Medulla oblongata (tissue), 1 donor: ENCODE measurements at regions not wholly inside any gene's neighbourhood (a gene's known extent, or its start where the extent isn't known, plus 50 kb on each side); places are given as distances from the start of the nearest gene placed in this dataset.
"Not testable (repeated sequence)": the region's sequence is repeated elsewhere in the genome, so short reads cannot be mapped to it uniquely, and the experiment has no call there.

Experiments used
- DNase-seq: peaks from one replicate; pipeline ENCODE4 v3.0.0-alpha.2; 2015; ENCODE audit errors: extremely low spot score

DNA sequence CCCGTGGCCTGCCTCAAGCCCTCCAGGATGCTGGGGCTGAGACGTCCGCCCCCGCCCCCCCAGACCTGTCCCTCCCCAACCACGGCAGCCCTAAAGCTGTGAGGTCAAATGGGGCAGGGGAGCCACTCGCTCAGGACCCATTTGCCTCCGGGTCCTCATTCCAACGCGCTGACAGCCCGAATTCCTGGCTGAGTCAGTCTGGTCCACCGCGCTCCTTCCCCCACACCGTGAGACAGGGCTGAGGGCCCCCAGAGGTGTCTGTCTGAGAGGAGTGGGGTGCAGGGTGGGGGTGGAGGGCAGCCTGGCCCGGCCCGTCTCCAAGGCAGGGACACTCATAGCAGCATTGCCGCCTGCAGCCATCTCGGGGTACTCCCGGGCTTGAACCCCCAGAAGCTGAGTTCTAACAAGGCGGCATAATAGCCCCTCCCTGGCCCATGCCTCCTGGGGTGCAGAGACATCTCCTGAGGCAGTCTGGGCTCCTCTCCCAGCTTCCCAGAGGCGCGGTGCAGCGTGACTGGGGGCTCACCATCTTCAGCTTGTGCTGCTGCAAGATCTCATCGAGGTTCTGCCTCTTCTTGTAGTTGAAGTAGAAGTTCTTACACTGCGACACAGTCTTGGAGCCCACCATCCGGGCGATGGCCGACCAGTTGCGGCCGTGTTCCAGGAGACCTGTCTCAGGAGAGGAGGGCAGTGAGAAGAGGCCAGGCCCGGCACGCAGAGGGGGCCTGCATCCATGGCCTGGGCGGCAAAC is 90.5 kb downstream of the RFLNA start:
- DNase-seq, result no peak

DNA sequence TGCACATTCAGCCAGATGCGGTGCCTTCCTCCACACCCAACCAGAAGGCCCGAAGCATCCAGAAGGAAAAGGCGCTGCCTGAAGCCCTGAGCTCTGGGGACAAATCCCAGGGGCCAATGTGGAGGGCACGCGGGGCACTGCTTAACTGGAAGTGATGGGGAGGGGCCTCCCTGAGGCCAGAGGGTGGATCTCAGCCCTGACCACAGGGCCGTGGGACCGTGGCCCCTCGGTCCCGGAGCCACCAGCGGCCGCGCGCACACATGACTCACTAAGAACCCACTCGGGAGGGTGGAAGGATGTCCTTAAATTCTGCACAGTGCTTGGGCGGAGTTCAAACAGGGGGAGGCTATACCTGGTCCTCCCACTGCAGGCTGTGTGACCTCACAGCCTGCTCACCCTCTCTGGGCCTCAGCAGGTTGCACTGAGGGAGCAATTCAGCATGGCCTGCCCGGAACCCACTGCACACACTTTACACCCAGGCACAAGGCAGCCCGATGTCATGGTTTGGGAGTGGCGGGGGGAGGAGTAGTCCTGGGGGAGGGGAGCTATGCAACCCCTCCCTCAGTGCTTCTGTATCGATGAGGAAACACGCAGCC is 89.5 kb downstream of the RFLNA start:
- DNase-seq, result no peak

DNA sequence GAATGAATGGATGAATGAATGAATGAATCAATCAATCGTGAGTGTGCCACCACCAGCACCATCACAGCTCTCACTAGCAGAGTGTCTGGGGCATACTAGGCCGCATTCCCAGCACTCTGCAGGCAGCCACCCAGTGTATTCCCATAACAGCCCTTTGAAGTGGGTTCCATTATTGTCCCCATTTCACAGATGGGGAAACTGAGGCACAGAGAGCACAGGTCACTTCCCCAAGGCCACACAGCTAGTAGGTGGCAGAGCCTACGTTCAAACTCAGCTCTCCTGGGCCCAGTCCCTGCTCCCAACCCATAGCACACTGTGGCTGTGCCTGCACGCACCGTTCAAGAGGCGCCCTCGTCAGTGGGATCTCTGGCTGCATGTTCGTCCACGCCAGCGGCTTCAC is 88.1 kb downstream of the RFLNA start:
- DNase-seq, result no peak

DNA sequence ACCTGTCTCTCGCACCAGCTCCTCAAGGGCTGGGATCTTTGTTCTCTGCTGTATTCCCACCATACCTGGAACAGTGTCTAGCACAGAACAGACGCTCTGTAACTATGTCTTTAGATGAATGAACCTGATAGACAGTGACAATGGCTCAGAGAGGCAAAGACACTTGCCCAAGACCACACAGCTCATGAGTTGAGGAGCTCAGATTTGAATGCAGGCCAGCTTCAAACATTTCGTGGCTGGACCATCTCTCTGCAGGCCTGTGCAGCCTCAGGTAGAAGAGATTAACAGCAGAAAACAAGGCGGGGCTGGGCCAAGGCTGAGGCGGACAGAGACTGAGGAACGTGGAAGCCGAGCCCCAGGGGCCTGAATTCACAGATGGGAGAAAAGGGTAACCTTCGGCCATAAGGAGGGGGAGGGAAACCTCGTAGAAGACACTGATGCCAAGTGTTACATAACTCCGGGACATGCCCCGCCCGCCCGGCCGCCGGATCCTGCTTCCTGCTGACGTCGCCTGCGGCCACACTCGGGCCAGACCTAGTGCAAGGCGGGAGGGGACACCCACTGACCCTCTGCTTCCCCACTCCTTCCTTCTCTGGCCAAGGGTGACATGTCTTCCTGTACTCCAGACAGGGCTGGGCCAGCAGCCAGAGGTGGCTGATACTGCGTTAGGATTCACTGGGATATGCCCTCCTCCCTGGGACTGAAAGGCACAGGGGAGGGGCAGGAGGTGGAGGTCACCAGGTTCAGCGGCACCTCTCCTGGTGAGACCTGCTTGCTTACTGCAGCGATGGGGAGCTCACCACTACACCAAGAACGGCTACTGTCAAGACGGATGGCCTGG is 86.8 kb downstream of the RFLNA start:
- DNase-seq, result peak; percentile 81

DNA sequence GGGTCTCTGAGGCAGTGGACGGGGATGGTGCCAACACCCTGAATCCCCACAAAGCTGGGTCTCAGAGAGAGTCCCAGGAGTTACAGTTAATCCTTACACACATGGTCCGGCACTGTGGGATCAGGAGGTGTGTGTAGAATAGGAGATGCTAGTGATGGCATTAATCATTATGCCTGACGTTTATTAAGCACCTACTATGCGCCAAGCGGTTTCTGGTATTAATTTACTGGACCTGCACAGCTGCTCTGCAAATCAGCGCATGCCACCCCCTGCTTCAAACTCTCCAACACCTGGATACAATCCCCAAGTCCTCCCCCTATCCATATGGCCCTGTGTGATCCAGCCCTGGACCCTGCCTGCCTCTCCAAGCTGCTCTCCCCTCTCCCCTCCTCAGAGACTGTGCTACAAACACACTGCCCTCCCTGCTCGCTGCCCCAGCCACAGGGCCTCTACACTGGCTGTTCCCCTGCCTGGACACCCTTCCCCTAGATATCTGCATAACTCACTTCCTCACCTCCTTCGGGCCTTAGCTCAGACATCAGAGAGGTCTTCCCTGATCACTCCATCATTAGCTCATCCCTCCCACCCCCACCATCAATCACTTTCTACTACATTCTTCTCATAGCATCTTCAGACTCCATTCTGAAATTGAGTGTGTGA is 86.0 kb downstream of the RFLNA start:
- DNase-seq, result no peak

DNA sequence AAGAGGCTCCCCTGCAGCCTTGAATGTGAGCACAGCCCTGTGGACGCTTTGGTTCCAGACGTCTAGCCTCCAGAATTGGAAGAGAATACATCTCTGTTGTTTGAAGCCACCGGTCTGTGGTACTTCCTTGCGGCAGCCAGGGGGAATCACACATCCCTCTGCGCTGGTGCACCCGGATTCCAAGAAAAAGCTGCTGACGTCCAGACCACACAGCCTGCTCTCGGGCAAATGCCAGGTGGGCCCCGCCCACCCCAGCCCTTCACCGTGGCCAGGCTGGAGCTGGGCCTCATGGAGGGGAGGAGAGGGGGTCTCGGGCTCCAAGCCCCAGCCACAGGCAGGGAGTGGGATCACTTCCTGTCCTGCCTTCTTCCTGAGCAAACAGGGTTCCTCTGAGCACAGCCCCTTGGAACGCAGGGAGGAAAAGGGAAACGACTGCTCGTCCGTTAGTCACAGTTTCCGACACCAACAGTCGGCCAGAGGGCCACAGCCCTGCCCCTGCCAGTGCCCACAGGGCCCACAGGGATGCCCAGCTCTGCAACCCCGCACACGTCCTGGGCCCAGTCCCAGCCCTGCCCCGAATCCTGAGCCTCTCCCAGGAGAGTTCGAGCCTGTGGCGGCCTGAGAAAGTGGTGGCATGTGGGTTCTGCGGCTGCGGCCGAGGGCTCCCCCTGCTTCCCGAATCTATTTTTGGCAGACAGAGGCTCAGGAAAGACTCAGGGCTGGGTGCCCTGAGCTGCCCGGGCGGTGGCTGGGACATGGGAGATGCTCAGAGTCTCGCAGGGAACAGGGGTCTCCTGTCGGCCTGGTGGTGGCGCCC is 85.3 kb downstream of the RFLNA start:
- peak; percentile 77 for DNase-seq

DNA sequence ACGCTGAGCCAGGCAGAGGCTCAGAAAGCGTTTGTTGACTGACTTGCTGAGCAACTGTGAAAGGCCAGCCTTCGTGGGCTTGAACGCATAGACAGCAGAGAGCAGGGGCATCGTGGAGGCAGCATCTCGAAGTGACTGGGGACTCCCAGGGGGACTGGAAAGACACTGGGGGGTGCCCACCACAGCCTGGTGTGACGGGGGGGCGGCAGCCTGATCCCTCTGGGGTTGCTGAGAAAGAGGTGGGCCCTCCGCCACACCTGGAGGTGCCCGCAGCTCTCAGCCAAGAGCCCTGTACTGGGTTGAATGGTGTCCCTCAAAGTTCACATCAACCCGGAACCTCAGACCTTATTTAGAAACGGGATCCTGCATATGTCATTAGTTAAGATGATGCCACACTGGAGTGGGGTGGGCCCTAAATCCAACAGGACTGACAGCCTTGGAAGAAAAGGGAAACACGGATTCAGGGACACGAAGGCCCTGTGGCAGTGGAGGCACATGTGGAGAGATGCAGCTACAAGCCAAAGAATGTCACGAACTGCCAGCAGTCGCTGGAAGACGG is 84.6 kb downstream of the RFLNA start:
- DNase-seq, result no peak

DNA sequence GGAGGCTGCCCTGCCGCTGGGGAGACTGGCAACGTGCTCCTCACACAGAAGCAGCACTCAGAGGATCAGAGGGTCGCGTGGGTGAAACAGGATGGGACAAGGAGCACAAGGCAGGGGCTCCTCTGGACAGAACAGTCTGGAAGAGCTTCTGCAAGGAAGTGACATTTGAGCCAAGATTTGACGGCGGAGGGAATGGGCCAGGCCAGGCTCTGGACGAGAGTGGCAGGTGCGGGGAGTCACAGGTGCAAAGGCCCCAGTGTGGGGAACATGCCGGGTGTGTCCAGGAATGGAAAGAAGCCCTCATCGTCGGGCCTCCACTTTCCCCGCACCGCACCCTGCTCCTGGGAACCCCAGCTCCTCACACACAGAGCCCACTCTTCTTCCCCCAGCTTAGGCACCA is 84.0 kb downstream of the RFLNA start:
- no peak for DNase-seq

DNA sequence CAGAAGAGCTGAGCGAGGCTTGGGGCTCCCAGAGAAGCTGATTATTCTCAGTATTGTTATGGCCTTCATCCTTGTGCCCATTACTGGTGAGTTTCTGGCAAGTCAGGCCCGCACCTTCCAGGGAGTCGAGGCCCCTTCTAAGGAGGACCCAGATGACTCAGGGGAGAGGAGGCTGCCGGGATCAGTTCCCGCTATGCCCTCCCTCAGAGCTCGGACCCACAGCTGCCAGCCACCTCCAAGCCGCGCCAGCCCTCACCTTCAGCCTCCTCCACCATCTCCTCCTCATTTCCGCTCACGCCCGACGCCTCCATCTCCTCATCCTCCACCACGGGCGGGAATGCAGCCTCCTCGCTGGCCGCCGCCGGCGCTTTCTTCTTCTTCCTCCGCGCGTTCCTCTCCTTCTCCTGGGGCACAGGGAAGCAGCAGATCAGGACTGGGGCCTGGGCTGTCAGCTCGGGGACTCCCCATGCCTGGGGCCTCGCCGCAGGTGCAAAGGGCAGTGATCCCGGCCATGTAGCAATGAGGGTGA is 83.2 kb downstream of the RFLNA start:
- no peak for DNase-seq

DNA sequence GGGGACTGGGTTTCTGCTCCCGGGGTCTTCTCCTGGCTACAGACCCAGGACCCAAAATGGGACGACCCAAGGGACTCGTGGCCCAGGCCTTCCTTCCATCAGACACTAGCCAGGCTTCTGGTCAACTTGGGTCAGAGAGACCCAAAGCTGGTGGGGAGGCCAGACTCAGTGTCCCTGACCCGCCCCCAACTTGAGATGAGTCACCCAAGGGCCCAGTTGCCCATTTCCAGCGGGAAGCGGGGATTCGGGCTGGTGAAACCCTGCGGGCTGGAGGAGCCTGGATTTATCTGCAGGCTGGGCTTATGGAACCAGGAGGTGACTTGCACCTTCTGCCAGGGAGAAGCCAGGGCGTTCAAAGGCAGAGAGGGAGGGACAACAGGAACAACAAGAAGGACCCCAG is 81.5 kb downstream of the RFLNA start:
- DNase-seq, result no peak

DNA sequence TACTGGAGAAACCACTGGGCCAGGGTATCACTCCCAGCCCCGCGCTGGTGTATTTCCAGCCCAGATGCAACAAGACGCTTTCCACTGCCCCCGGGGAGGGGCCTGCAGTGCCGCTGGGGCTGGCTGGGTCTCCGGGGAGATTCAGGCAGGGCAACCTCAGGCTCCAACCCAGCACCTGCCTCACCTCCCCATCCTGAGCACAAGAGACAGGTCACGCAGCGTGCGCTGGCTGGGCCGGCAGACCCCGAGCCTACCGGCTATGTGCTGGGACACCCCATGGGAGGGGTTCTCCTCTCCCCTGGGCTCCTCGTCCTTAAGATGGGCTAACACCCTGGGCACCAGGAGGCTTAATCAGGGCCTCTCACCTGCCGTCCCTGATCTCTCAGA is 80.9 kb downstream of the RFLNA start:
- DNase-seq, result no peak

DNA sequence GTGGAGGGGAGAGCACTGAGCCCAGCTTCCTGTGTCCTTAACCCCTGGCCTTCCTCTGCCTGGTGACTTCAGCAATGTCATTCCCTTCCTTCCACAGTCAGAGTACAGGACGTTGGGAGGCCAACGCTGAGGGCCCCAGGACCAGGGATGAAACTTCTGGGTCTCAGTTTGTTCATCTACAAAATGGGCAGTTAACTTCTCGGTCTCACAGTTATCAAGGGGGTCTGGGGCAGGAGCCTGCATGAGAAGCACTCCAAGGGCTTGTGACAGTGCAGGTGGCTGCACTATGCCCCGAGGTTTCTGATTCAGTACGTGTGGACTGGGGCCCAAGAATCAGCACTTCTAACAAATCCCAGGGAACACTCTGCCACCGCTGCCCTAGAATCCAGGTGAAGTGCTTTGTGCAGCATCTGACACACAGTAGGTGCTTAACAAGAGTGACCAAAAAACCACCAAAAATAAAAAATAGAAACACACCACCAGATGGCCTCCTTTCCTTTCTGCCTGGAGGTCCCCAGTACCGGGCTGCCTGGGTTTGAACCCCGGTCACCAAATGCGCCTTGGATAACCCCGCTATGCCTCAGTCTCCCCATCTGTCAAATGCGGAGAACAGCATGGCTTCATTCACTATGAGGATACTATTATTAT is 80.4 kb downstream of the RFLNA start:
- DNase-seq, result no peak

DNA sequence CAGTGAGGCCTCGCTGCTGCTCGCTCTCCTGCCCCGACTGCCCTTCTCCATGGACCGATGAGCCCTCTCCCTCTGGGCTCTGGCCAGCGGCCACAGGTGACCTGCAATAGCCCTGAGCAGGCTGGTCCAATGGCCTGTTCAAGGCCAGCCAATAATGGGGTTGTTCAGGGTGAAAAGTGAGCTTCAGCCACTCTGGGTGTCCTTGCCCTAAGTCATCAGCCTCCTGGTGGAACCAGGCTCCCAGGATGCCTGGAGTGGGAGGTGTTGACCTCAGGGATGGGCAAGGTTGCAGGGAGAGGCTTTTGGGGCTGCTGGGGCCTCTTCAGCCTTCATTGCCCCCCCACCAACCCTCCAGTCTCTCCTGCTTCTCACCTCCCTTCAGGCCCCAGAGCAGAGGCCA is 79.7 kb downstream of the RFLNA start:
- no peak for DNase-seq

DNA sequence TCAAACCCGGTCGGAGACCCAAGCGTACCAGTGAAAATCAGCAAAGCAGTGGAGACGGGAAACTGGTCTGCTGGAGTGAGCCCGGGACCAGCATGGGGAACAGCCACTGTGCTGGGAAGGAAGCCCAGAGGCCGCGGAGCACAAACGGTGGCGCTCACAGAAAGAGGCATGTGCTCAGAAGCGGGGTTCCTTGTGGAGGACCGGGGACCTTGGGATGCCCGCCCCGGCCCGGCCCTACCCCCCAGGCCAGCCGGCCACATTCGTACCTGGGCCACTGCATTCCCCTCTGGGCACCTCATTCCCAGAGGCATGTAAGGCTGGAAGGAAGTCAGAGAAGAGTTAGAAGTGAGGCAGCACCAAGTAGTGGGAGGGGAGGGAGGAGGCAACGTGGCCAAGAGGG is 79.3 kb downstream of the RFLNA start:
- no peak for DNase-seq

DNA sequence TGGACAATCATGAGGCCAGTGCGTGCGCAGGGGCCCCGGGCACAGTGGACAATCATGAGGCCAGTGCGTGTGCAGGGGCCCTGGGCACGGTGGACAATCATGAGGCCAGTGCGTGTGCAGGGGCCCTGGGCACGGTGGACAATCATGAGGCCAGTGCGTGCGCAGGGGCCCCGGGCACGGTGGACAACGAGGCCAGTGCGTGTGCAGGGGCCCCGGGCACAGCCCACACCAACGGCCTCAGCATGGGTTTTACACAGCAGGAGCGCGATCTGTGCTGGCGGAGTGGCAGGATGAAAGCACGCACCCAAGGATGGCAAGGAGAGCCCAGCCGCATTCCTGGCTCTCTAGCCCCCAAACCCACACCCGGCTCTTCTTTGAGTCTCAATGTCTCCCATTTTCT is 78.8 kb downstream of the RFLNA start:
- DNase-seq, result not testable (repeated sequence)

DNA sequence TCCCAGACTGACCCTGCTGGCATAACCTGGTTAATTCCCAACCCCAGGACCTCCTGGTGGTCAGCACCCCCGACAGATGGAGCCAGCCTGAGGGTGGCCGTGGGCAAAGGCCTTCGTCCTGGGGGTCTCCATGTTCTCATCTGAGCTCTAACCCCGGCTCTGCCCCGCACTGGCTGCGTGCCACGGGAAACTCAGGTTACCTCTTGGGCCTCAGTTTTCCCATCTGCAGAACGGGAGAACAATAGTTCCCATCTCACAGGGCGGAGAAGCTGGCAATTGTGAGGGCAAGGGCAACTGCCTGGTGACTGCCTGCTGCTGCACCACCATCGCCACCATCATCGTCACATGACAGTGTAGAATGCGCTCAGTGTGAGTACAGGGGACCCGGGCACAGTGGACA is 77.9 kb downstream of the RFLNA start:
- no peak for DNase-seq

DNA sequence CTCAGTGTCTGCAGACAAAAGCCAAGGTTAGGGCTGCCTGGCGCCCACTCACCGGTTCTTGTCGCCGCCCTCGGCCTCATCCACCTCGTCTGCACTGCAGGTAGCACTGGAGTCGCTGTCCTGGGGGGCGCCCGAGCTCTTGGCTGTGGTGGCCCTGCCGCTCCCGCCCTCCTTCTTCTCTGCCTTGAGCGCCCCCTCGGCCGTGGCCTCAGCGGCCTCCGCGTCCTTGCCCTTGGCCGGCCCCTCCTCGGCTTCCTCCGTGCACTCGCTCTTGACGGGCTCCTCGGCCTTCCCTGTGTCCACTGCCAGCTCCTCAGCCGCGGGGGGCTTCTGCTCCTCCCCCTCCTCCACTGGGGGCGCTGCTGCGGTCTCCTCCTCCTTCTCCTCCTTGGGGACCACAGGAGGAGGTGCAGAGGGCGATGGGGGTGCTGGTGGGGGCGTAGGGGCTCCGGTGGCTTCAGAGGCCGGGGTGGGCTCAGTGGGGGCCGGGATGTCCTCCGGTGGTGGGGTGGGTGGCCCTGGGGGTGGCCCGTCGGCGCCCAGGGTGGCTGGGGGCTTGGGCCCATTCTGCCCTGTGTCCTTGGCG is 77.2 kb downstream of the RFLNA start:
- DNase-seq, result no peak

DNA sequence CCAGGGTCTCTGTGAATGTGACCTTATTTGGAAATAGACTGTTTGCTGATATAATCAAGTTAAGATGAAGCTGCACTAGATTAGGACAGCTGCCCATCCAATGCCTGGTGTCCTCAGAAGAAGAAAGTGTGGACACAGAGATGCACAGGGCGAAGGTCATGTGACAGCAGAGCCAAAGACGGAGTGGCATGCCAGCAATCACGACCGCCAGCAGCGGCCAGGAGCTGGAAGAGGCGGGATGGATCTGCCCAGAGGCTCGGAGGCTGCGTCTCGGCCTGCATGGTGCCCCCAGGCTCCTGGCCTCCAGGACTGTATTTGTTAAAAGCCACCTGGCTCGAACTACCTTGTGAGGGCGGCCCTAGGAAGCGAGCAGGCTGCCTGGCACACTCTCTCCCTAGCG is 76.5 kb downstream of the RFLNA start:
- DNase-seq, result no peak

DNA sequence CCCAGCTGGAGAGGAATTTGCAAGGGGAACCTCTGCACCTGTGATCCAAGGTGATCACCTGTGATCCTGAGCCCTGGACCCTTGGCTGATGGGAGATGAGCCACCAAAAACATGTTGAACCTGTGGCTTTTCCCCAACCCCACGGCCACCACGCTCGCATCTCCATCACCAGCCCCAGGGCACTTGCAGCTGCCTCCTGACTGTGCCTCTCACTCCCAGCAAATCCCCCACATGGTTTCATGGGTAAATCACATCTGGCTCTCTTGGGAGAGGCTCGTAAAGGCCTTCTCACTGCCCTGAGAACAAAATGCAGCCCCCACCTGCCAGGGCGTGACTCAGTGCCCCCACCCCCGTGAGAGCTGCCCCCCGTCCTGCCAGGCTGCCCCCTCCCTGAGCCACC is 76.0 kb downstream of the RFLNA start:
- DNase-seq, result no peak

DNA sequence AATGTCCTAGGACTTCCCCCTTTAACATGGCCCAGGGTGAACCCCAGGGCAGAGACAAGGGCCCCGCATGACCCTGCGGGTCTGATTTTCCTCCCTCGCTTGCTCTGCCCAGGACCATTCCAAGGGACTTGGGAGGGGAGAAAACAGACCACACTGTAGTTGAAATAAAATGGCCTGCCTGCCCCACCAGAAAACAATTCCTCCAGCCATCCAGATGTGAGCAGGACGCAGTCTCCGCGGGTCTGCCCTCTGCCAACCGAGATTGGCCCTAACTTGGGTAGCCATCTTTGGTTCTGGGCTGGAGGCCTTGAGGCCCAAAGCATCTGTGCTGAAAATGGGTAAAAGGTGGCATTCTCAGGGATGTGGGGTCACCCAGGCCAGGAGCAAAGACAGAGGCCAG is 75.5 kb downstream of the RFLNA start:
- no peak for DNase-seq
